Activated CD8-positive, alpha-beta memory T cell treated with anti-CD3 and anti-CD28 coated beads, Interleukin-2, amount 10 ng/mL, durations not matched to agents 7 days and 5 days (primary cell): ENCODE measurements at regions not wholly inside any gene's neighbourhood (a gene's known extent, or its start where the extent isn't known, plus 50 kb on each side); places are given as distances from the start of the nearest gene placed in this dataset.

ENCODE experiments used
- ATAC-seq: fragments of 150-1000 bp; cut with Tn5 transposase; one replicate; pipeline ENCODE4 v1.10.0; 2021; ENCODE audit warnings: moderate library complexity
- CTCF ChIA-PET: fragments of 350-600 bp; sonication (Branson Sonifier 250); formaldehyde crosslinking; loops from one replicate; lab custom pipeline; 2021; ENCODE audit warnings: antibody characterized with exemption; lab: Charles Lee
- DNase-seq: peaks from one replicate; pipeline ENCODE4 v3.0.0-alpha.2; 2020
- H3K27ac Mint-ChIP-seq: one replicate; pipeline ENCODE4 v1.8.0; 2021; ENCODE audit warnings: mild to moderate bottlenecking, mixed read lengths
- H3K27me3 Mint-ChIP-seq: one replicate; pipeline ENCODE4 v1.8.0; 2021; ENCODE audit warnings: mixed read lengths
- H3K36me3 Mint-ChIP-seq: one replicate; pipeline ENCODE4 v1.8.0; 2021; ENCODE audit warnings: mild to moderate bottlenecking, mixed read lengths
- H3K4me1 Mint-ChIP-seq: one replicate; pipeline ENCODE4 v1.8.0; 2021; ENCODE audit warnings: mixed read lengths
- H3K4me3 Mint-ChIP-seq: one replicate; pipeline ENCODE4 v1.8.0; 2021; ENCODE audit warnings: mild to moderate bottlenecking, moderate library complexity, mixed read lengths
- H3K9me3 Mint-ChIP-seq: one replicate; pipeline ENCODE4 v1.8.0; 2022; ENCODE audit warnings: low read depth, mixed read lengths

DNA sequence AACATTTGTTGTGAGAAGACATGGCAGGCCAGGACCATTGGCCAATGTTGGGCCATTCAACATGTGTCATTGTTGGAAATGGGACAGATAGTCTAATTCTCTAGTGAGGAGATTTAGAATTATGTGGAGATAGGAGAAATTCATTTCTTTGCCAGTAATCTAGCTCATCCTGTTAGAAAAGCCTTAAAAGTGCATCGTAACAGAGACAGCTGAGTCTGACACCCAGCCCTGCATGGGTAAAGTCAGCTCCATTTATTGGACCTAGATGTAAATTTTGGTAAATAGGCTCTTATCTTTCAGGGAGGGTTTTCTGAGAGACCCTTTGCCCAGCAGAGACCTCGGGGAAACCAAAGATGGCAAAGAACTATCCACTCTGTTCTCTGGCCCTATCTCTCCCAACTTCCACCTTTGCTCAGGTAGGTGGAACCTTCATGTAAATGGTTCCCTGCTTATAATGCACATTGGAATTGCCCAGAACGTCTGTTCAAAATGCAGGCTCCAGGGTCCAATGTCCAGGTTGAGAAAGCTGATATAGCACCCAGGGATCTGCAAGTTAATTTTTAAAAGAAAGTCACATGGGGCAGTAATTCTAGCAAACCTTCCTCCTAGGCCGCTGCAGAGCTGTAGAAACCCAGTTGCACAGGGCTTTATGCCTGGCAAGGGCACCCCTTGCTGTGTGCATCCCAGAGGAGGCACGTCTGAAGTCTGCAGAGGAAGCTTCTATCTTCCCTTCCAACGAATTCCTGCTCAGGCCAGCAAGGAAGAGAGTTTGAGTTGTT is 365.9 kb upstream of the PROK2 start:
- H3K9me3 Mint-ChIP-seq, result peaks cover 6% of the 10 kb centered on the region
- peaks cover 3% of the 10 kb centered on the region for H3K36me3 Mint-ChIP-seq
- H3K4me3 Mint-ChIP-seq, result no peak overlapping the region
- H3K4me1 Mint-ChIP-seq, result no peaks in the 10 kb centered on the region
- no peak for DNase-seq
- ATAC-seq, result no peak
- CTCF ChIA-PET, result no interaction called here
- H3K27ac Mint-ChIP-seq, result no peak overlapping the region
- H3K27me3 Mint-ChIP-seq, result no peaks in the 10 kb centered on the region

DNA sequence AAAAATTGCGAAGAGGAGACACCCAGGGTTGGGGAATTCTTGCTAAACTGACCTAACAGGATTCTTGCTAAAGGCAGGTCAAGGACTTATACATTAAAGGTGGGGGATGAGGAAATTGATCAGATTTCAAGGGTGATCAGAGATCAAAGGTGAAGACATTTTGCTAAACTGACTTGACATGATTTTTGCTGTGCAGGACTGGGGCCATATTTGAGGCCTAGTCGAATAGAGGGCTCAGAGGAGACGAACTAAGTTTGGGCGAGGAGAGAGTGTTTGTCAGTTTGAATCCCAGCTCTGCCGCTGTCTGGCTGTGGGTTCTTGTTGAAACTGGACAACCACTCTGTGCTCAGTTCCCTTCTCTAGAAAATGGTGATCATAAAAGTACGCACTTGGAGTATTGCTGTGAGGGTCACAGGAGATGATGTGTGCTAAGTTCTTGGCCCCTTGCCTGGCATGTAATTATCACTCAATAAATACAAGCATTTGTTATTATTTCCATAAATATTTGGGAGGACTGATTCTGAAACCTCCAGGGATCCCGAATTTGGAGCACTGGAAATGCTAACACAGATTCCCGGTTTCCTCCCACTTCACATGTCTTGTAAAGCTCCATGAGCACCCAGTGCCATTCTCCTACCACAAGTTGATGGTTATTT is 364.8 kb upstream of the PROK2 start:
- H3K27ac Mint-ChIP-seq, result no peak overlapping the region
- H3K9me3 Mint-ChIP-seq, result peaks cover 6% of the 10 kb centered on the region
- peaks cover 3% of the 10 kb centered on the region for H3K36me3 Mint-ChIP-seq
- CTCF ChIA-PET, result no interaction called here
- no peak for ATAC-seq
- no peaks in the 10 kb centered on the region for H3K27me3 Mint-ChIP-seq
- H3K4me1 Mint-ChIP-seq, result peaks cover 2% of the 10 kb centered on the region
- H3K4me3 Mint-ChIP-seq, result no peak overlapping the region
- no peak for DNase-seq

DNA sequence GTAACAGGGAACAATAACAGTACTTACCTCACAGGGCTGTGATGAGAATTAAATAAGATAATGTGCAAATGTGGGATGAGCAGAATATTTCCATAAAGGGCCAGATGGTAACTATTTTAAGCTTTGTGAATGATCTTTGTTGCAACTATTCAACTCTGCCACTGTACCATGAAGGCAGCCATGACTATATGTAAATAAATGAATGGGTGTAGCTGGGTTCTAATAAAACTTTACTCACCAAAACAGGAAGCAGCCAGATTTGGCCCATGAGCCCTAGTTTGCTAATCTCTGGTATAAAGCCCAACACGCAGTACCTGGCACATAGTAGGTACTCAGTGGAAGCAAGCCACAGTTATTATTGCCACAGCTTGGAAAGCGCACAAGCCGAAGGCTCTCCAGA is 362.7 kb upstream of the PROK2 start:
- CTCF ChIA-PET, result no interaction called here
- Mint-ChIP-seq H3K27me3 (no peaks in the 10 kb centered on the region), H3K27ac (no peak overlapping the region), H3K4me1 (peaks cover 6% of the 10 kb centered on the region), H3K36me3 (peaks cover 4% of the 10 kb centered on the region), H3K9me3 (peaks cover 6% of the 10 kb centered on the region), H3K4me3 (no peak overlapping the region)
- DNase-seq, result no peak
- ATAC-seq, result no peak

DNA sequence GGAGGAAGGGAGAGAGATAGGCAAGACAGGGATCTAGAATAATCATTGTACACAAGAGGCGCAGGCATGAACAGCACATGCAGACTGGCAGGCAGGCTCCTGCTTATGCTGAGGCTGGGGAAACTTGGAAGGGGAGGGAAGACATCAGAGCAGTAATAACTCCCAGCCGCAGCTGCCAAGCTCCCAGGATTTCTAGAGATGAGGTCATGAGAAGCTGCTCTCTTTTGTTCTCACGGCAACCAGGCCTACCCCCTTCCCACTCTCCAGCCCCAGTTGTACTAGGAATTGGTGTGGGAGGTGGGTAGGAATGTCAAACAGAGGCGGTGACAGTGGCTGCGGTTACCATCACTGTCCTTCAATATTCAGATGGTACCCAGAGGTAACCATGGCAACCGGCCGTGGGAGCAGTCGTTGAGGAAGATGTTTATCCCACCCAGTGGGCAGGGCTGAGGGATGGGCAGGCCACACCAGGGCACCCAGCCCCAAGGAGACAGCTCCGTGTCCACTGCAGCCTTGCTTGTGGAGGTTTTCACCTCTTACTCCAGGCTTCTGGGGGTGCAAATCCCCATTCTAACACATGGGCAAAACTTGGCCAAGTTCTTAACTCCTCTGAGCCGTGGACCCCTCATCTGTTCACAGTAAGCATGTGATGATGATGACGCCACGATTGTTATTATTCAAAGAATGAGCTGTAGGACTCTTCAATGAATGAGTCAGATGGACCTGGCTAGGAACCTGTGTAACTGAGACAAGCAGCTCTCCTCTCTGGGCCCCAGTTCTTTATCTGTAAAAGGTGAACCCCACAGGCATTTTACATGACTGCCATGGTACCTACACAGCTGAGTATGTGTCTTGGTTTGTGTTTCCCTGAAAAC is 360.8 kb upstream of the PROK2 start:
- ATAC-seq (no peak), DNase-seq (no peak)
- peaks cover 6% of the 10 kb centered on the region for H3K9me3 Mint-ChIP-seq
- no peak overlapping the region for H3K27ac Mint-ChIP-seq
- H3K4me3 Mint-ChIP-seq, result no peak overlapping the region
- no peaks in the 10 kb centered on the region for H3K27me3 Mint-ChIP-seq
- CTCF ChIA-PET, result no interaction called here
- peaks cover 6% of the 10 kb centered on the region for H3K36me3 Mint-ChIP-seq
- peaks cover 6% of the 10 kb centered on the region for H3K4me1 Mint-ChIP-seq

DNA sequence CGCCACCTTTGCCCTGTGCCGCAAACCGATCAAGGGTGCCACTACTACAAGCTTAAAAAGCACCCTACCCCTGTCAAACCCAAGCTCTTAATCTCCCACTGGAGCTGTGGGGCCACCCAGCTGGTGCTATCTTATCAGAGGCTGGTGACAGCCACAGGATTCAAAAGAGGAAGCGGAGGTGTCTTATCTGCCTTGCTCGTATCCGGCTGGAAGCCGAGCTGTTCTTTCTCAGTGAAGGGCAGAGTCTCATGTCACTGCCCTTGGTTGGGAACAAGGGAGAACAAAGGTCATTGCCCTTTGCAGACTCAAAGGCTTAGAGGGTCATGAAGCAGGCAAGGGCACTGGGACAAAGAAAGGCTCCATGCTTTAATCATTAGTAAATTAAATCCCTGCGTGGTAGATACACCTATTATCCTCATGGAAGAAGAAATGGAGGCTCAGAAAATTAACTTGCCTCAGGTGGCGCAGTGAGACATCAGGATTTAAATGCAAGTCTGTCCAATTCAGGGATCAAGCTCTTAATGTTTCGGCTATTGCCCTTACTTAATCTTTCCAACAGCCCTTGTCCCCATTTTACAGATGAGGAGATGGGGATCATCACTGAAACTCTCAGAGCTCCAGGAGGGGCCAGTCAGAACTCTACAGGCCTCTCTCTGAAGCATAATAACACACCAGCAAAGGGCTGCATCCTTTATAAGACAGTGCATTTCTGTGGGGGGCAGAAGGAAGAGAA is 360.0 kb upstream of the PROK2 start:
- H3K4me3 Mint-ChIP-seq, result no peak overlapping the region
- H3K27me3 Mint-ChIP-seq, result no peaks in the 10 kb centered on the region
- CTCF ChIA-PET, result no interaction called here
- DNase-seq (no peak), ATAC-seq (no peak)
- peaks cover 6% of the 10 kb centered on the region for H3K36me3 Mint-ChIP-seq
- peaks cover 6% of the 10 kb centered on the region for H3K4me1 Mint-ChIP-seq
- no peak overlapping the region for H3K27ac Mint-ChIP-seq
- peaks cover 6% of the 10 kb centered on the region for H3K9me3 Mint-ChIP-seq

DNA sequence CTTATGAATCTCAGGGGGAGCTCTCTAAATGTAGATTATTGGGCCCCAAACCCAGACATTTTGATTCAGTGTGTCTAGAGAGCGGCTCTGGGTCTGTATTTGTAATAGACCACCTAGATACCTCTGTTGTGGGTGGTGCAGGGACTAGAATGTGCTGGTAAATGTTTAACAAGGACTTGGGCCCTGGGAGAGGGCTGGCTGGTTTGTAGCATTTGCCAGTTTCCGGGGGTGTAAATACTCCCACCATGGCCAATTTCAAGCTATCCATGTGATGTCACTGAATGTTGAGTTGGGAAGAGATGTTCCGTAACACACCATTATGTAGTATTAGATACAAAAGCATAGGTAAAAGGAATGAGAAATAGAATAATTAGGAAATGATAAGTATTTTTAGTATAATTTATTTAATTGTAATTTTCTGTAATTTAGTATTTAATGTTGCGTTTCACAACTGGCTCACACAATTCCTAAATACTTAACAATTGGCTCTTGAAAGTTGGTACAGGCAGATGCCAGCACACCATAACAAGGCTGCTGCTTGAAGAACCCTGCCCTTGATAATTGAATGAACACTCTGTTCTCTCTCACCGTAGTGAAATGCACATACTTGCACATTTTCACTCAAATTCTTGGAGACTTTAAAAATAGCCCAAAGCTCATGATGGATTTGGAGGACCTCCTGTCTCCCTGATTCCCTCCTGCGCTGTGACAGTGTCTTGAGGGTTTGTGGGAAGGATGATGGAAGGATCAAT is 359.2 kb upstream of the PROK2 start:
- Mint-ChIP-seq H3K36me3 (peaks cover 6% of the 10 kb centered on the region), H3K4me3 (no peak overlapping the region), H3K9me3 (peaks cover 2% of the 10 kb centered on the region), H3K27me3 (no peaks in the 10 kb centered on the region), H3K27ac (no peak overlapping the region), H3K4me1 (peaks cover 6% of the 10 kb centered on the region)
- CTCF ChIA-PET, result no interaction called here
- DNase-seq (no peak), ATAC-seq (no peak)

DNA sequence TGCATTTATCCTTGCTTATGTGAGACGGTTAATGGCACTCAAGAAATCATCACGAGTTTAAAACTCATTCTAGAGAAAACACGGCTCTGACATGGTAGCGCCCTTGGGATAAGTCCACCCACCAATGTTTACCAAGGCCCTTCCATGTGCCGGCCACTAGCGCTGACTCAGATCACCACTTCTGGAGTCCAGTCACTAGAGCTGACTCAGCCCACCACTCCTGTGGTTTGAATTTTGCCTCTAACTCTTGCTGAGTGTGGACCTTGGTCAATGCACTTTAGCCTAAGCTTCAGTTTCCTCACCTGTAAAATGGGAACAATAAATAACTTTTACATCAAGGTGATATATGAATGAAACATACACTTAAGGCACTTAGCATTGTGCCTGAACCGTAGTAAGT is 358.4 kb upstream of the PROK2 start:
- Mint-ChIP-seq H3K27me3 (no peaks in the 10 kb centered on the region), H3K4me3 (no peak overlapping the region), H3K4me1 (peaks cover 10% of the 10 kb centered on the region), H3K9me3 (peaks cover 2% of the 10 kb centered on the region), H3K36me3 (peaks cover 4% of the 10 kb centered on the region), H3K27ac (no peak overlapping the region)
- DNase-seq (no peak), ATAC-seq (no peak)
- CTCF ChIA-PET, result no interaction called here

DNA sequence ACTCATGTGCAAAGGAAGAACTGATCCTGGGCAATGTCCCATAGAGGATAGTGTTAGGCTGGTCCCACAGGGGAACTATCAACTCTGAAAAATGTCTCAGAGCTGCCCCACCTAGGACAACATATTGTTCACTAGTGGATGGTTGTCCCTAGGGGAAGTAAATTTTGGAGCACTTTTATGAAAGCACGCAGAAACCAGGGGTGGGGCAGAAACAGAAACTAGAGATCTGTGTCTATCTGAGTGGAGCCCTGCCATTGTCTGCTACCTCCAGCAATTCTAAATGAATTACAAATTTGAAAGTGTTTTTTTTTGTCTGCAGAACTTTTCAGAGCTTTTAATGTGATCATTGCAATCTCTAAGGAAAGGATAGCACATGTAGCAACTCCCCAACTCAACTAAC is 357.1 kb upstream of the PROK2 start:
- peaks cover 17% of the 10 kb centered on the region for H3K4me1 Mint-ChIP-seq
- H3K4me3 Mint-ChIP-seq, result no peak overlapping the region
- no peaks in the 10 kb centered on the region for H3K27me3 Mint-ChIP-seq
- H3K36me3 Mint-ChIP-seq, result peaks cover 2% of the 10 kb centered on the region
- CTCF ChIA-PET, result no interaction called here
- H3K9me3 Mint-ChIP-seq, result no peaks in the 10 kb centered on the region
- H3K27ac Mint-ChIP-seq, result no peak overlapping the region
- ATAC-seq (no peak), DNase-seq (no peak)

DNA sequence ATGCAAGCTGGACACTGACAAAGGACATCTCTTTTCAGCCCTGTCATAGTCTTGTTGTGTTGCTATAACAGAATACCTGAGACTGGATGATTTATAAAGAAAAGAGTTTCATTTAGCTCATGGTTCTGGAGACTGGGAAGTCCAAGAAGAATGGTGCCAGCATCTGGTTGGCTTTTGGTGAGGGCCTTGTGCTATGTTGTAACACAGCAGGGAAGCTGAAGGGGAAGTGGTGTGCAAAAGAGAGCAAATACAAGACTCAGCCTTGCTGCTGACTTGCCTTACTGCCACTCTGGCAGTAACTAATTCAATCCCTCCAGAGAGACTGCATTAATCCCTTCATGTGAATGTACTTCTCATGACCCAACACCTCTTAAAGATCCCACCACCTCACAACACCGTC is 356.3 kb upstream of the PROK2 start:
- H3K4me3 Mint-ChIP-seq, result no peak overlapping the region
- DNase-seq, result no peak
- no peaks in the 10 kb centered on the region for H3K27me3 Mint-ChIP-seq
- ATAC-seq, result no peak
- H3K4me1 Mint-ChIP-seq, result peaks cover 17% of the 10 kb centered on the region
- H3K27ac Mint-ChIP-seq, result no peak overlapping the region
- H3K36me3 Mint-ChIP-seq, result peaks cover 2% of the 10 kb centered on the region
- CTCF ChIA-PET, result no interaction called here
- H3K9me3 Mint-ChIP-seq, result no peaks in the 10 kb centered on the region

DNA sequence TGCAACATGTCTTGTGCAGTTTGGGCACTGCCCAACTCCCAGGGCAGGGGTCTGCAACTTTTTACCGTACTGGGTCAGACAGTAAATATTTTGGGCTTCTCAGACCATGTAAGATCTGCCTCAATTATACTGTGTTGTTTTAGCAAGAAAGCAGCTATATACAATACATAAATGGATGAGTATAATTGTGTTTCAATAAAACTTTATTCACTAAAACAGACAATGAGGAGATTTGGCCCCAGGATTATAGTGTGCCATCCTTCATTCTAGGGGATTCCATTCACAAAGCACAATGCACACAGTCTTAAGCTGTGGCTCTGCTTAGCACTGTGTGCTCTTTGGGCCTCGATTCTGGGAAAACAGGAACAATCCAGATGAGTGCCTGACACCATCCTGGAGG is 354.4 kb upstream of the PROK2 start:
- Mint-ChIP-seq H3K27ac (no peak overlapping the region), H3K4me3 (no peak overlapping the region), H3K36me3 (peaks cover 2% of the 10 kb centered on the region), H3K9me3 (no peaks in the 10 kb centered on the region), H3K4me1 (peaks cover 17% of the 10 kb centered on the region), H3K27me3 (no peaks in the 10 kb centered on the region)
- DNase-seq, result no peak
- no peak for ATAC-seq
- CTCF ChIA-PET, result no interaction called here

DNA sequence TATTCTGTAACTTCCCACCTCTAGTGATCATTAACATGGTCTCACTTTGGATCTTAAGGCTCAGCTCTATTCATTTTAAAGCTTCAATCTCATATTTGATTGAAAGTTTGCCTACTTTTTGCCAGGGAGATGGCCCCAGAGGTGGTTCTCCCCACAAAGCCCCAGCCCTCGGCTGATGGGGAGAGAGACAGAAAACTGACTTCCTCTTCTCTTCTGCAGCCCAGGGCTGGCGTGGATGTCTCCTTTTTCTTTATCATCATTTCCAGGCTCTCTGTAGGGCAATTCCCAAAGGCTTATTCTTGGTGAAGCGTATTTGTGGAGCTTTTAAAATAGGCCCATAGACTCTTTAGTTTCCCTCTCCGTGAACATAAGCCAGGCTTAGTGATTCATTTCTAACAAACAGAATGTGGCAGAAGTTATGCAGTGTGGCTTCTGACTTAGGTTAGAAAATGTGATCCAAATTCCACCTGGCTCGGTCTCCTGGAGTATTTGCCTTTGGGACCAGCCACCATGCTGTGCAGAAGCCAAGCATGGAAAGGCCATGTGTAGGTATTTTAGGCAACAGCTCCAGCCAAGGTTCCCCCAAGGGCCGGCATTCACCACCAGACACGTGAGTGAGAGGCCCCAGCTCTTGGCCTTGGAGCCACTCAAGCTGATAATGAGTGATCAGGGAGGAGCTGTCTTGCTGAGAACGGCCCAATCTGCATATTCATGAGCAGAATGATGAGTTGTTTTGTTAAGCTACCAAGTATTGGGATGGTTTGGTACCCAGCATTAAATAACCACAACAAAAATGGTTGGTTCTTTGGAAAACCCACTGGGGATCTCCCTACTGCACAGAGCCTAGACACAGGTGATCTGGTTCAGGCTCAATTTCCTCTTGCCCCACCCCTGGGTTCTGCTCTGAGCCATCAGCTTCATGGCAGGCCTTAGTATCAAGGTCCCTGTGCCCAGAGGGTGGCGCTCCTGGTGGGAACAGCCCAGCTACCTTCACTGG is 353.2 kb upstream of the PROK2 start:
- ATAC-seq (peak; percentile 53), DNase-seq (no peak)
- Mint-ChIP-seq H3K27ac (no peak overlapping the region), H3K4me1 (peaks cover 17% of the 10 kb centered on the region), H3K27me3 (no peaks in the 10 kb centered on the region), H3K9me3 (no peaks in the 10 kb centered on the region), H3K36me3 (peaks cover 2% of the 10 kb centered on the region), H3K4me3 (no peak overlapping the region)
- CTCF ChIA-PET, result no interaction called here

DNA sequence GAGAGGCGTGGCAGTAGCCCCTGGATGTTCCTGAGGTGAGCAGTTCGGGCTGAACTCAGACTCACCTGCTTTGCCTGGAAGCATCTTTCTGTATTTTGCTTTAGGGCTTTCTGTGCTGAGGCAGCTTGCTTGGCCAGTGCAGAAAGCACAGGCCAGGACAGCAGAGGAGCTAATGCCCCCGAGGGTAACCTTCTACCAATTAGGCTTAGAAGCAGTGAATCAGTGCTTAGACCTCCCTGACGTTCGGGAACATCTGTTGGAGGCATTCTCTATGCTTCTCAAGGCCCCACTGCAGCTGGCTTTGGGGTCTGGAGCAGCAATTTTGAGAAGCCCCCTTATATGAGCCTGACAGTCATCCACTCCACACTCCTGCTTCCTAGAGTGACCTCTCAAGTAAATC is 350.7 kb upstream of the PROK2 start:
- Mint-ChIP-seq H3K27ac (no peak overlapping the region), H3K4me3 (no peak overlapping the region), H3K36me3 (no peaks in the 10 kb centered on the region), H3K27me3 (no peaks in the 10 kb centered on the region), H3K4me1 (peaks cover 17% of the 10 kb centered on the region), H3K9me3 (no peaks in the 10 kb centered on the region)
- no peak for DNase-seq
- ATAC-seq, result no peak
- CTCF ChIA-PET, result no interaction called here
